A549 (cell line): ENCODE measurements at regions not wholly inside any gene's neighbourhood (a gene's known extent, or its start where the extent isn't known, plus 50 kb on each side); places are given as distances from the start of the nearest gene placed in this dataset.
"Not testable (repeated sequence)": the region's sequence is repeated elsewhere in the genome, so short reads cannot be mapped to it uniquely, and the experiment has no call there.

Experiments used
- CTCF ChIP-seq: fragments of >200 bp; sonication (Bioruptor Twin); formaldehyde crosslinking; IDR thresholded peaks from 3 replicates; pipeline ENCODE4 v1.5.1; 2016
- EHF ChIP-seq: fragments of 250-450 bp; sonication (Bioruptor Pico); IDR thresholded peaks from 2 replicates; pipeline ENCODE4 v1.5.0; 2020; ENCODE audit warnings: mild to moderate bottlenecking
- EP300 ChIP-seq, 2 experiments: fragments of >200 bp; sonication (Bioruptor Twin); formaldehyde crosslinking; IDR thresholded peaks; 2 replicates in 1 of 2; 3 replicates in 1 of 2; pipeline ENCODE4 v1.6.1; 2016 to 2017
- PHF8 ChIP-seq: fragments of 200-600 bp; sonication (generic); IDR thresholded peaks from 2 replicates; pipeline ENCODE4 v1.6.1; 2016; ENCODE audit warnings: low read depth, mild to moderate bottlenecking, antibody characterized with exemption, moderate library complexity, borderline replicate concordance
- POLR2A ChIP-seq: IDR thresholded peaks from 2 replicates; pipeline ENCODE4 v1.6.1; 2012; ENCODE audit warnings: mild to moderate bottlenecking, low read length
- POLR2AphosphoS2 ChIP-seq: conservative IDR thresholded peaks from 2 replicates; pipeline ENCODE4 v1.6.1; 2012; ENCODE audit warnings: low read length, improper control_type of control experiment, inconsistent platforms
- RCOR1 ChIP-seq: fragments of 150-350 bp; IDR thresholded peaks from 2 replicates; pipeline ENCODE4 v1.6.1; 2014; ENCODE audit warnings: antibody characterized with exemption, low read length, low read depth
- USF2 ChIP-seq: fragments of 450-650 bp; IDR thresholded peaks from 2 replicates; pipeline ENCODE4 v1.6.1; 2014; ENCODE audit warnings: antibody characterized with exemption
- ZFP36 ChIP-seq: fragments of 450-650 bp; IDR thresholded peaks from 2 replicates; pipeline ENCODE4 v1.6.1; 2014; ENCODE audit warnings: borderline replicate concordance; ENCODE audit not compliant: partially characterized antibody

GRCh38 chr19:24035261-24035880, 51.6 kb upstream of the ZNF254 start:
- not testable (repeated sequence) for TF ChIP-seq POLR2A; RCOR1; EHF (CRISPR knock-in tag); ZFP36; PHF8; CTCF; EP300 (IDR thresholded peaks at IDR 0.05); POLR2AphosphoS2; USF2
